PC-3 (cell line): ENCODE measurements at regions not wholly inside any gene's neighbourhood (a gene's known extent, or its start where the extent isn't known, plus 50 kb on each side); places are given as distances from the start of the nearest gene placed in this dataset.

Experiments
- ATAC-seq: fragments of 200-7000 bp; cut with Tn5 transposase; 2 replicates; pipeline ENCODE4 v1.9.1; 2020; ENCODE audit warnings: mild to moderate bottlenecking, moderate library complexity
- BruUV-seq: library from RNA; stranded (reverse); fragments of 400-500 nt; replicated peaks from 2 replicates; lab custom pipeline; 2021; lab: Mats Ljungman, UMichigan
- CTCF ChIA-PET: fragments of 300-600 bp; sonication (Branson Sonifier 250); formaldehyde crosslinking; loops from one replicate; lab custom pipeline; 2022; ENCODE audit warnings: antibody characterized with exemption; lab: Charles Lee
- POLR2A ChIA-PET: fragments of 300-600 bp; sonication (Branson Sonifier 250); formaldehyde crosslinking; loops from one replicate; lab custom pipeline; 2022; ENCODE audit warnings: antibody characterized with exemption; ENCODE audit not compliant: unreplicated experiment; lab: Charles Lee
- DNase-seq: peaks from one replicate; pipeline ENCODE4 v3.0.0-alpha.2; 2015
- H2AFZ ChIP-seq: fragments of 300-600 bp; sonication (generic); 2 replicates; pipeline ENCODE4 v1.6.0; 2016; ENCODE audit warnings: antibody characterized with exemption, low read length
- H3F3A ChIP-seq: fragments of 300-600 bp; sonication (generic); one replicate; pipeline ENCODE4 v1.6.0; 2017; ENCODE audit warnings: antibody characterized with exemption, low read length, control low read depth, mild to moderate bottlenecking; ENCODE audit not compliant: unreplicated experiment
- H3K27ac ChIP-seq: fragments of 300-600 bp; sonication (generic); 2 replicates; pipeline ENCODE4 v1.5.1; 2016; ENCODE audit warnings: mild to moderate bottlenecking, low read length
- H3K27me3 ChIP-seq: fragments of 300-600 bp; sonication (generic); 2 replicates; pipeline ENCODE4 v1.6.1; 2016; ENCODE audit warnings: low read length, mixed read lengths
- H3K36me3 ChIP-seq: fragments of 300-600 bp; sonication (generic); 2 replicates; pipeline ENCODE4 v1.6.1; 2016; ENCODE audit warnings: low read depth, mixed run types, low read length, mixed read lengths
- H3K4me1 ChIP-seq: fragments of 300-600 bp; sonication (generic); 2 replicates; pipeline ENCODE4 v1.5.1; 2016; ENCODE audit warnings: low read length; ENCODE audit not compliant: insufficient read depth
- H3K4me2 ChIP-seq: fragments of 300-600 bp; sonication (generic); 2 replicates; pipeline ENCODE4 v1.6.0; 2016; ENCODE audit warnings: low read length
- H3K4me3 ChIP-seq: fragments of 300-600 bp; sonication (generic); 2 replicates; pipeline ENCODE4 v1.5.1; 2016; ENCODE audit warnings: mild to moderate bottlenecking, low read length, mixed read lengths
- H3K79me2 ChIP-seq: fragments of 300-600 bp; sonication (generic); 2 replicates; pipeline ENCODE4 v1.6.1; 2017; ENCODE audit warnings: low read length, mixed read lengths
- H3K9ac ChIP-seq: fragments of 300-600 bp; sonication (generic); 2 replicates; pipeline ENCODE4 v1.6.0; 2016; ENCODE audit warnings: mild to moderate bottlenecking, low read length
- H3K9me2 ChIP-seq: fragments of 300-600 bp; sonication (generic); replicated peaks from 2 replicates; pipeline ENCODE4 v1.6.1; 2016; ENCODE audit warnings: mixed run types, low read length, mixed read lengths
- H3K9me3 ChIP-seq: fragments of 300-600 bp; sonication (generic); 2 replicates; pipeline ENCODE4 v1.6.1; 2016; ENCODE audit warnings: low read length, mixed read lengths
- H4K20me1 ChIP-seq: fragments of 300-600 bp; sonication (generic); 2 replicates; pipeline ENCODE4 v1.6.1; 2016; ENCODE audit warnings: low read length, mixed read lengths
- EZH2 ChIP-seq: fragments of 300-600 bp; sonication (generic); IDR thresholded peaks from one replicate; pipeline ENCODE4 v1.6.1; 2017; ENCODE audit warnings: antibody characterized with exemption, mild to moderate bottlenecking, low read length; ENCODE audit not compliant: unreplicated experiment
- EZH2phosphoT487 ChIP-seq: fragments of 300-600 bp; sonication (generic); IDR thresholded peaks from 2 replicates; pipeline ENCODE4 v1.6.1; 2018; ENCODE audit warnings: mild to moderate bottlenecking, antibody characterized with exemption, low read length, borderline replicate concordance
- intact Hi-C: fragments of 100-400 bp; cut with micrococcal nuclease; formaldehyde crosslinking; loops from 2 replicates; pipeline ENCODE4 v1.9.0; 2023
- TF ChIP-seq, protein P1 (sequence below): fragments of 300-600 bp; sonication (generic); conservative IDR thresholded peaks from 2 replicates; pipeline ENCODE4 v1.5.1; 2017; ENCODE audit warnings: antibody characterized with exemption, low read depth, mild to moderate bottlenecking, low read length

DNA sequence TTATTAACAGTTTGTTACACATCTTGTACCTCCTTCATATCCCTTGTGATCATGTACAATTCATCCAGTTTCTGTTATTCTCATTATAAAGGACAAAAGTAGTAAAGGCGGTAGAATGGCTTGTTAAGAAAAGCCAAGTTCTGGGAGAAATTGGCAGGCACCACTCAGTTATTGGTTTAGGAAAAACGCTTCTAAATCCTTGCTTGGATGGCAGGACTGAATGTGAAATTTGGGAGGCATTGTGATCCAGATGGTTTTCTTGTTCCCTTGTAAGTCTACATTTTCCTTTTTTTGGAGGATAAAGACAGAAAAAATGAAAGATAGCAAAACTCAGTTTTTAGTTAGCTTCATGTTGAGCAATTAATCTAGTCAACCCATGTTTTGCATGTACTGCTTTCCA lies 130.2 kb downstream of the MAT2B start:
- ATAC-seq = no peak
- H3K36me3 ChIP-seq = no peaks in the 10 kb centered on the region
- H2AFZ ChIP-seq = no peak overlapping the region
- H3K4me2 ChIP-seq = no peak overlapping the region
- peaks cover 21% of the 10 kb centered on the region; the same call in 1 of the 2 replicates for H3K27me3 ChIP-seq
- no peak overlapping the region for H3K4me3 ChIP-seq
- no peaks in the 10 kb centered on the region for H3K79me2 ChIP-seq
- CTCF ChIA-PET = no interaction called here
- no TSS peak for BruUV-seq
- no peak overlapping the region for H3K9ac ChIP-seq
- DNase-seq = no peak
- POLR2A ChIA-PET = no interaction called here
- H3K4me1 ChIP-seq = no peaks in the 10 kb centered on the region
- TF ChIP-seq EZH2phosphoT487 (no peak), EZH2 (no peak)
- TF ChIP-seq, protein P1, sequence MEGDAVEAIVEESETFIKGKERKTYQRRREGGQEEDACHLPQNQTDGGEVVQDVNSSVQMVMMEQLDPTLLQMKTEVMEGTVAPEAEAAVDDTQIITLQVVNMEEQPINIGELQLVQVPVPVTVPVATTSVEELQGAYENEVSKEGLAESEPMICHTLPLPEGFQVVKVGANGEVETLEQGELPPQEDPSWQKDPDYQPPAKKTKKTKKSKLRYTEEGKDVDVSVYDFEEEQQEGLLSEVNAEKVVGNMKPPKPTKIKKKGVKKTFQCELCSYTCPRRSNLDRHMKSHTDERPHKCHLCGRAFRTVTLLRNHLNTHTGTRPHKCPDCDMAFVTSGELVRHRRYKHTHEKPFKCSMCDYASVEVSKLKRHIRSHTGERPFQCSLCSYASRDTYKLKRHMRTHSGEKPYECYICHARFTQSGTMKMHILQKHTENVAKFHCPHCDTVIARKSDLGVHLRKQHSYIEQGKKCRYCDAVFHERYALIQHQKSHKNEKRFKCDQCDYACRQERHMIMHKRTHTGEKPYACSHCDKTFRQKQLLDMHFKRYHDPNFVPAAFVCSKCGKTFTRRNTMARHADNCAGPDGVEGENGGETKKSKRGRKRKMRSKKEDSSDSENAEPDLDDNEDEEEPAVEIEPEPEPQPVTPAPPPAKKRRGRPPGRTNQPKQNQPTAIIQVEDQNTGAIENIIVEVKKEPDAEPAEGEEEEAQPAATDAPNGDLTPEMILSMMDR = no peak
- H3K9me2 ChIP-seq = no peaks in the 10 kb centered on the region
- H3F3A ChIP-seq = no peaks in the 10 kb centered on the region
- H3K27ac ChIP-seq = no peak overlapping the region
- H4K20me1 ChIP-seq = no peaks in the 10 kb centered on the region
- no peaks in the 10 kb centered on the region for H3K9me3 ChIP-seq
- intact Hi-C loops = no loop called here

DNA sequence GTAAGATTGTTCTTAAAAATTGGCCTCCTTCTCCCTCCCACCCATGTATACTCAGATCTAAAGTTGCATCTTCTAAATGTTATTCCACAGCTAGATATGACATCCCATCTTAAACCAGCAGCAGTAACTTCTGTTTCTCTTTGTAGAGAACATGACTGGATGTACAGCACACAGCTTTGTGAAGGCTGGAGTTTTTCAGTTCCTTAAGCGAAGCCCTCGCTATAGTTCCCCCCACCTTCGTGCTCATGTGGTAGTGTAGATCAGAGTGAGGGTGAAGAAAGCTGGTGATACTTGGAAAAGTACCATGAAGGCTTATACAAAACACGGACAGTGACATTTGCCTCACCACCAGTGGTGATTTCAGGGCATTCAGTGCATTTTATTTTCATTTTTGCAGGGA lies 137.5 kb downstream of the MAT2B start:
- no peak for ATAC-seq
- no peak for DNase-seq
- Histone ChIP-seq H3K9ac (no peak overlapping the region), H3K27ac (no peak overlapping the region), H3K36me3 (no peaks in the 10 kb centered on the region), H3K4me1 (no peaks in the 10 kb centered on the region), H4K20me1 (no peaks in the 10 kb centered on the region), H3K4me2 (no peak overlapping the region), H3K9me2 (no peaks in the 10 kb centered on the region), H2AFZ (no peak overlapping the region), H3K4me3 (no peak overlapping the region), H3K79me2 (no peaks in the 10 kb centered on the region), H3F3A (no peaks in the 10 kb centered on the region), H3K9me3 (no peaks in the 10 kb centered on the region), H3K27me3 (0 out of 2 replicates have a peak, but pooled peaks cover 4% of the 10 kb centered on the region)
- no TSS peak for BruUV-seq
- CTCF ChIA-PET = no interaction called here
- TF ChIP-seq, protein P1 = no peak
- TF ChIP-seq EZH2phosphoT487 = no peak
- POLR2A ChIA-PET = no interaction called here
- intact Hi-C loops = no loop called here

DNA sequence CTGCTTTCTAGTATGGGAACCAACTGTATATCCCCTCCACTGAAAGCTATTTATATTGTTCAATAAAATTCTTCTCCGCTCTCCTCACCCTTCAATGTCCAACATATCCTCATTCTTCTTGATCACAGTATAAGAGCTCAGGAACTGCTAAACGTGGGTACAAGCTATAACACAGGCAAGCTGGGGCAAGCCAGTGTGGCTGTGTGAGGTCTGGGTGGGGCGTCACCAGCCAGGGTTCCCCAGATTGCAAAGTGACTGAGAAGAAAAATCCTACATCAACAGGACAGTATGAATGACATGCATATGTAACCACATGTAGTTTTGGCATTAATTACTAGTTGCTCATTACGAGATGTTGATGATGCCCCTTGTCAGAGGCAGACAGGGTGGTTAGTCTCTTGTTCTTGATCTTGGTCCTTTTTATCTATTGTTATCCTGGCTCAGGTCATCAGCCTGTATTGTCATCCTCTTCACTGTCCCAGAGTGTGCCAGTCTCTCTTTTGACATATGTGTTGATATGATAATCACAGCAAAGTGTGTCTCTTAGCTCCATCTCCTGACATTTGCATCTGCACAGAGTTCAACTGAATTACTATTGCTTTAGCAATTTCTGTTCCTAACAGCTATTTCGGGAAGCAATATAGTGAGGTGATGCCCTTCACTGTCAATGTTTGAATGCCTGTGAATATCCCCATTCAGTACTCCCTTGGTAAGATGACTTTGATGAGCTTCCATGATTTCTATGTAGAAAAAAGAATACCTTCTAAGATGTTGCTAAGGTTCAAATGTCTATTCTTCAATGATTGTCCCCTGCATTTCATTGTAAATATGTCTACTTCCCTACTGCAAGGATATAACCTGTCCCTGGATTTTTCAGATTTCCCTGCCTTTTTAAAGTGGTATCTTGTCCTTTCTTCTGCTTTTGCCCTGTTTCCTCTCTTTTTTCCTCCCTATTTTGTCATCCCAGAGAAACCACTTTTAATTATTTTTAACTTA lies 140.3 kb downstream of the MAT2B start:
- Histone ChIP-seq H3K4me3 (no peak overlapping the region), H3K27me3 (0 out of 2 replicates have a peak, but pooled peaks cover 4% of the 10 kb centered on the region), H4K20me1 (no peaks in the 10 kb centered on the region), H3K4me1 (no peaks in the 10 kb centered on the region), H3K79me2 (no peaks in the 10 kb centered on the region), H3K27ac (no peak overlapping the region), H3K36me3 (no peaks in the 10 kb centered on the region), H3K9me2 (no peaks in the 10 kb centered on the region), H3K9me3 (no peaks in the 10 kb centered on the region), H3F3A (no peaks in the 10 kb centered on the region), H2AFZ (no peak overlapping the region), H3K4me2 (no peak overlapping the region), H3K9ac (no peak overlapping the region)
- no TSS peak for BruUV-seq
- TF ChIP-seq, protein P1 = no peak
- TF ChIP-seq EZH2phosphoT487 (no peak), EZH2 (no peak)
- DNase-seq (no peak), ATAC-seq (no peak)
- ChIA-PET POLR2A (no interaction called here), CTCF (no interaction called here)
- intact Hi-C loops = no loop called here
